Peyer's patch (tissue), 4 donors: ENCODE measurements at regions not wholly inside any gene's neighbourhood (a gene's known extent, or its start where the extent isn't known, plus 50 kb on each side); places are given as distances from the start of the nearest gene placed in this dataset.

ENCODE experiments used
- POLR2A ChIP-seq, 2 donors: fragments of 450-650 bp; IDR thresholded peaks; one replicate each; pipeline ENCODE4 v1.5.1; 2017; ENCODE audit warnings: antibody characterized with exemption in 2 of 2, mild to moderate bottlenecking in 2 of 2, moderate library complexity in 2 of 2
- TF ChIP-seq, protein P1 (sequence below), 6 experiments: fragments of 450-650 bp in 4 of 6; fragments of 200-600 bp in 2 of 6; sonication (generic) in 1 of 6; IDR thresholded peaks; one replicate each; pipeline ENCODE4 v1.5.1; 2017 to 2019; ENCODE audit warnings: antibody characterized with exemption in 6 of 6, mild to moderate bottlenecking in 3 of 6, moderate library complexity in 1 of 6

DNA sequence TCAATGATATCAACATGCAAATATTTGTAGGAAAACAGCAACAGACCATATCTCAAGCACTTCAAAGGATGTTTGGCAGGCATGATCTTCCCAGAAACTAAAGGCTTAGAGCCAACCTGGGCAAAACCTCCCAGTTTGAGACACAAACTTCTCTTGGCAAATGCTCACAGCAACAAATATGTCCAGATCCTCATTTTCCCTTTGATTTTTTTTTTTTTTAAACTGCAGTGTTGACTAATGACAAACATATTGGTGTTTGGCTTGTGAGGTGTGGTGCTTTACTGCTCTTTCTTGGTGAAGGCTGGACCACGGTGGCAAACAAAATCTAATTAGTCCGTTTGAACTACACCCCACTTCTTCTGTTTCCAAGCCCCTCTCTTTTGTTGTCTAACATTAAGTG, 87.2 kb downstream of the EBLN2 start:
- no peak for TF ChIP-seq POLR2A (IDR thresholded peaks at IDR 0.05)
- TF ChIP-seq, protein P1, sequence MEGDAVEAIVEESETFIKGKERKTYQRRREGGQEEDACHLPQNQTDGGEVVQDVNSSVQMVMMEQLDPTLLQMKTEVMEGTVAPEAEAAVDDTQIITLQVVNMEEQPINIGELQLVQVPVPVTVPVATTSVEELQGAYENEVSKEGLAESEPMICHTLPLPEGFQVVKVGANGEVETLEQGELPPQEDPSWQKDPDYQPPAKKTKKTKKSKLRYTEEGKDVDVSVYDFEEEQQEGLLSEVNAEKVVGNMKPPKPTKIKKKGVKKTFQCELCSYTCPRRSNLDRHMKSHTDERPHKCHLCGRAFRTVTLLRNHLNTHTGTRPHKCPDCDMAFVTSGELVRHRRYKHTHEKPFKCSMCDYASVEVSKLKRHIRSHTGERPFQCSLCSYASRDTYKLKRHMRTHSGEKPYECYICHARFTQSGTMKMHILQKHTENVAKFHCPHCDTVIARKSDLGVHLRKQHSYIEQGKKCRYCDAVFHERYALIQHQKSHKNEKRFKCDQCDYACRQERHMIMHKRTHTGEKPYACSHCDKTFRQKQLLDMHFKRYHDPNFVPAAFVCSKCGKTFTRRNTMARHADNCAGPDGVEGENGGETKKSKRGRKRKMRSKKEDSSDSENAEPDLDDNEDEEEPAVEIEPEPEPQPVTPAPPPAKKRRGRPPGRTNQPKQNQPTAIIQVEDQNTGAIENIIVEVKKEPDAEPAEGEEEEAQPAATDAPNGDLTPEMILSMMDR (IDR thresholded peaks at IDR 0.05): no peak
